ENCODE measurements at regions not wholly inside any gene's neighbourhood (a gene's known extent, or its start where the extent isn't known, plus 50 kb on each side); places are given as distances from the start of the nearest gene placed in this dataset.

DNA sequence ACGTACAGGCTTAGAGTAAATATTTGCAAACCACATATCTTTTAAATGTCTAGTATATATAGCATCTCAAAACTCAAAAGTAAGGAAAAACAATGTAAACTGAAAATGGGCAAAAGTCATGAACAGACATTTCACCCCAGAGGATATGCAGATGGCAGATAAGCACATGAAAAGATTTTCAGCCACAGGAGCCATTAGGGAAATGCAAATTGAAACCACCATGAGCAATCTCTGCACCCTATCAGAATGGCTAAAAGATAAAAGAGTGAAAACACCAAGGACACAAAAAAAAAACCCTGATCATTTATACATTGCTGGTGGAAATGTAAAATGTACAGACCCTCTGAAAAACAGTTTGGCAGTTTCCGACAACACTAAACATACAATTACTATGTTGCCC, 292.7 kb downstream of the ZNF516 start:
- TF ChIP-seq CTCF (IDR thresholded peaks at IDR 0.05; ENCODE audit: low read depth, low read length): no peak
- H3K4me3 ChIP-seq (ENCODE audit: low read depth, low read length): no peak overlapping the region

DNA sequence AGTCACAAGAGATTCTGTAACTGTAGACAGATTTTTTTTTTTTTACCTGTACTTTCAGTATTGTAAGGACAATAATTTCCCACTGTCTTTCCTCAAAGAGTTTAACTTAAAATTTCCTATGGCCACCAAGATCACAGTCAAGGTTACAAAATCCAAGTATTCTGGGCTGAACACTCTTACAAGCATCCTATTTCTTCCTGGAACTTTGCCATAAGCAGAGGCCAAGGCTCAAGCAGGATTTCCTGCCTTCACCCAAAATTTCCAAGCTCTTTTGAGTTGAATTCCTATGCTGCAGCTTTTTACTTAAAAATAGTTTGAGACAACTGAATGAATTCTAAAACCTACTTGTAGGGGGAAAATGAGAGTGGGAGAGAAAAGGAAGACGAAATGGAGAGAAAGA, 299.4 kb downstream of the ZNF516 start:
- no peak overlapping the region for H3K4me3 ChIP-seq (ENCODE audit: low read depth, low read length)
- TF ChIP-seq CTCF (IDR thresholded peaks at IDR 0.05; ENCODE audit: low read depth, low read length): no peak

DNA sequence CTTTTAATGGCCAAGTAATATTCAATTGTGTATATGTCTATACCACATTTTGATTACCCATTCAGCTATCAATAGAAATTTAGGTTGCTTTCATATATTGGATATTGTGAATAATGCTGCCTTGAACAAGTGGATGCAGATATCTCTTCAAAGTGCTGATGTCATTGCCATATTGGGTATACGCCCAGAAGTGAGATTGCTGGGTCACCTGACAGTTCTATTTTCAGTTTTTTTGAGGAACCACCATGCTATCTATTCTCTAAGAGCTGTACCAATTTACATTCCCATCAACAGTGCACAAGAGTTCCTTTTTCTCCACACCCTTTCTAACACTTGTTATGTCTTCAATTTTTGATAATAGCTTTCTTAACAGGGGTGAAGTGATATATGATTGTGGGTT, 306.9 kb downstream of the ZNF516 start:
- no peak overlapping the region for H3K4me3 ChIP-seq (ENCODE audit: low read depth, low read length)
- no peak for TF ChIP-seq CTCF (IDR thresholded peaks at IDR 0.05; ENCODE audit: low read depth, low read length)

- TF ChIP-seq CTCF (IDR thresholded peaks at IDR 0.05; ENCODE audit: low read depth, low read length): no peak
- no peak overlapping the region for H3K4me3 ChIP-seq (ENCODE audit: low read depth, low read length)
These were observed 315.8 kb downstream of the ZNF516 start for GRCh38 chr18:76179257-76179656.

GRCh38 chr18:76177160-76177559, 317.9 kb downstream of the ZNF516 start:
- no peak overlapping the region for H3K4me3 ChIP-seq (ENCODE audit: low read depth, low read length)
- TF ChIP-seq CTCF (IDR thresholded peaks at IDR 0.05; ENCODE audit: low read depth, low read length): no peak

- H3K4me3 ChIP-seq (ENCODE audit: low read depth, low read length): no peak overlapping the region
- TF ChIP-seq CTCF (IDR thresholded peaks at IDR 0.05; ENCODE audit: low read depth, low read length): no peak
These were observed 320.6 kb downstream of the ZNF516 start for GRCh38 chr18:76174451-76174850.

DNA sequence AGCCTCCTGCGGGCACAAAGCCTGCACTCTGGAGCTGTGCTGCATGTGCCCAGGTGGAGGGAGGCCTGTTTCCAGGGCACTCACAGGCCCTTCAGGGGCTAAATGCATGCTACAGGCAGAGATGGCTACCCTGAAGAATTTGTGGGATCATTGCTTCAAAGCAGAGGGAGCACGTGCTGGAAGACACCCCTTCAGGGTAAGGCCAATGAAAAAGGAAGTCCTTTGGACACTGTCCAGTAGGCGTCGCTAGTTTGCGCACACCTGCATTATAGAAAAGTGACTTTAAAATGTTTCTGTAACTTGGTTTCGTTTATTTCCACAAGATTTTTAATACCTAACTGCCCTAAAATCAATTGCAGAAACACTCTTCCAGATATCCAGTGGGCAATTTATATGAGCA, 325.3 kb downstream of the ZNF516 start:
- no peak for TF ChIP-seq CTCF (IDR thresholded peaks at IDR 0.05; ENCODE audit: low read depth, low read length)
- H3K4me3 ChIP-seq (ENCODE audit: low read depth, low read length): no peak overlapping the region
